ENCODE measurements at regions not wholly inside any gene's neighbourhood (a gene's known extent, or its start where the extent isn't known, plus 50 kb on each side); places are given as distances from the start of the nearest gene placed in this dataset.

- H3K36me3 ChIP-seq (replicated peaks in 1 of 2), result no peaks in the 10 kb centered on the region
- H3K27me3 ChIP-seq, result no peaks in the 10 kb centered on the region
- H3K9me3 ChIP-seq (replicated peaks in 1 of 3), result no peaks in the 10 kb centered on the region
- DNase-seq, result no peak
- H3K27ac ChIP-seq, result no peak overlapping the region
- 47 to 73% (median 64%) methylated on average over 3 of the region's 3 CpGs for WGBS, 4 donors
- no peaks in the 10 kb centered on the region for H3K4me1 ChIP-seq (replicated peaks in 1 of 2)
- intact Hi-C loops (cut with DNase I), result loop anchor here in 1 of 2 donors (10.0 kb wide), 1 partner anchor 159 kb away; no protein-coding TSS in a partner anchor
- no peak overlapping the region for H3K4me3 ChIP-seq
- TF ChIP-seq POLR2A (IDR thresholded peaks at IDR 0.05), result no peak
- no peak for TF ChIP-seq CTCF (IDR thresholded peaks at IDR 0.05)
These were observed 196.9 kb downstream of the C1D start for GRCh38 chr2:67865917-67866316.

- no peak overlapping the region for H3K27ac ChIP-seq
- no peak for TF ChIP-seq POLR2A (IDR thresholded peaks at IDR 0.05)
- no peak for TF ChIP-seq CTCF (IDR thresholded peaks at IDR 0.05)
- DNase-seq, result no peak
- no peak overlapping the region for H3K4me3 ChIP-seq
- no peaks in the 10 kb centered on the region for H3K9me3 ChIP-seq (replicated peaks in 1 of 3)
- no peaks in the 10 kb centered on the region for H3K27me3 ChIP-seq
- 50 to 71% (median 57%) methylated on average over 5 of the region's 5 CpGs for WGBS, 4 donors
- H3K4me1 ChIP-seq (replicated peaks in 1 of 2), result no peaks in the 10 kb centered on the region
- intact Hi-C loops (cut with DNase I), result loop anchor here in 1 of 2 donors (10.0 kb wide), 1 partner anchor 157 kb away; no protein-coding TSS in a partner anchor
- no peaks in the 10 kb centered on the region for H3K36me3 ChIP-seq (replicated peaks in 1 of 2)
These were observed 195.1 kb downstream of the C1D start for GRCh38 chr2:67867735-67868134.

- Histone ChIP-seq H3K36me3 (replicated peaks in 1 of 2) (no peaks in the 10 kb centered on the region), H3K4me3 (no peak overlapping the region), H3K9me3 (replicated peaks in 1 of 3) (no peaks in the 10 kb centered on the region), H3K27me3 (no peaks in the 10 kb centered on the region), H3K27ac (no peak overlapping the region), H3K4me1 (replicated peaks in 1 of 2) (no peaks in the 10 kb centered on the region)
- intact Hi-C loops (cut with DNase I), result no loop called here
- DNase-seq, result no peak
- TF ChIP-seq CTCF (IDR thresholded peaks at IDR 0.05) (no peak), POLR2A (IDR thresholded peaks at IDR 0.05) (no peak)
- 56 to 74% (median 59%) methylated on average over 13 of the region's 13 CpGs for WGBS, 4 donors
These were observed 191.0 kb downstream of the C1D start for GRCh38 chr2:67871686-67872412.

- no peaks in the 10 kb centered on the region for H3K4me1 ChIP-seq (replicated peaks in 1 of 2)
- H3K27ac ChIP-seq, result no peak overlapping the region
- intact Hi-C loops (cut with DNase I), result no loop called here
- TF ChIP-seq POLR2A (IDR thresholded peaks at IDR 0.05) (no peak), CTCF (IDR thresholded peaks at IDR 0.05) (no peak)
- H3K9me3 ChIP-seq (replicated peaks in 1 of 3), result no peaks in the 10 kb centered on the region
- 80 to 89% (median 83%) methylated on average over 2 of the region's 2 CpGs for WGBS, 4 donors
- H3K36me3 ChIP-seq (replicated peaks in 1 of 2), result no peaks in the 10 kb centered on the region
- no peak for DNase-seq
- no peak overlapping the region for H3K4me3 ChIP-seq
- no peaks in the 10 kb centered on the region for H3K27me3 ChIP-seq
These were observed 190.3 kb downstream of the C1D start for GRCh38 chr2:67872481-67872880.

Data from adrenal gland (tissue), 9 donors.